NB4 (cell line): ENCODE measurements at regions not wholly inside any gene's neighbourhood (a gene's known extent, or its start where the extent isn't known, plus 50 kb on each side); places are given as distances from the start of the nearest gene placed in this dataset.

Source experiments
- DNase-seq: peaks from one replicate; pipeline ENCODE4 v3.0.0; 2010; ENCODE audit warnings: low read depth
- H3K4me3 ChIP-seq: one replicate; pipeline ENCODE4 v1.5.1; 2011; ENCODE audit warnings: mild to moderate bottlenecking, low read depth, low read length, moderate library complexity
- MYC ChIP-seq: IDR thresholded peaks from 2 replicates; pipeline ENCODE4 v1.6.1; 2011; ENCODE audit warnings: low read depth, low read length
- POLR2A ChIP-seq: IDR thresholded peaks from 2 replicates; pipeline ENCODE4 v1.6.1; 2011; ENCODE audit warnings: mild to moderate bottlenecking; ENCODE audit not compliant: insufficient read length; ENCODE audit errors: extremely low read depth
- TF ChIP-seq, protein P1 (sequence below): IDR thresholded peaks from 2 replicates; pipeline ENCODE4 v1.6.1; 2011; ENCODE audit warnings: low read depth, low read length
- TF ChIP-seq, protein P2 (sequence below): IDR thresholded peaks from one replicate; pipeline ENCODE4 v1.5.1; 2012; ENCODE audit warnings: low read depth, low read length

DNA sequence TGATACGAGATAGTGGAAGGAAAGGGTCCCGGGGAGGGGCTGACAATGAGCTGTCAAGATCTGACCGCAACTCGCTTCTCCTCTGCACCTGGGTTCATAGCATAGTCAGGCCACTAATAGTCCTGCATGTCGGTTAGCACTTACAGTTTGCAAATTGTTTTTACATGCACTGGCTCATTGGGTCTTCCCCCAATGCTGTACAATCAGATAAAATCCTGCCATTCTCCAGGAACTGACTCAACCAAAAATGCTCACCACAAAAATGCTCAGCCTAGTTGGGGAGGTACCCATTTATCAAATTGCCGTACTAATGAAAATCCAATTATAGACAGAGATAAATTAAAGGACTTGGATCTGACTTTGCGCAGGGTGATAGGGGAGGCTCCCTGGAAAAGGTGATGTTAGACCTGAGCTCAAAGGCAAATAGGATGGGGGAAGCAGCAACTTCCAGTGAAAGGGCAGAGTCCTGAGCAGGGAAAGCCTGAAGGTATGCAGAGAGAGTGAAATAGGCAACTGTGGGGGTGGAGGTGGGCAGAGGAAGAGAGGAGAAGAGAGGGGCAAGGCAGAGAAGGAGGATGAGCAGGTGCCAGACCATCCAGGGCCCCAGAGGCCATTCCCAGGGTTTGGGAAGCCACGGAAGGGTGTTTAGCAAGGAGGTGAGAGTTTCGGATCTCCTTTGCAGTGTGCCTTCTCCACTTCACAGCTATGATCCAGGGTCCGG lies 326.1 kb upstream of the TSHZ3 start:
- TF ChIP-seq, protein P1, sequence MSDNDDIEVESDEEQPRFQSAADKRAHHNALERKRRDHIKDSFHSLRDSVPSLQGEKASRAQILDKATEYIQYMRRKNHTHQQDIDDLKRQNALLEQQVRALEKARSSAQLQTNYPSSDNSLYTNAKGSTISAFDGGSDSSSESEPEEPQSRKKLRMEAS: no peak
- no peak for TF ChIP-seq MYC
- TF ChIP-seq, protein P2, sequence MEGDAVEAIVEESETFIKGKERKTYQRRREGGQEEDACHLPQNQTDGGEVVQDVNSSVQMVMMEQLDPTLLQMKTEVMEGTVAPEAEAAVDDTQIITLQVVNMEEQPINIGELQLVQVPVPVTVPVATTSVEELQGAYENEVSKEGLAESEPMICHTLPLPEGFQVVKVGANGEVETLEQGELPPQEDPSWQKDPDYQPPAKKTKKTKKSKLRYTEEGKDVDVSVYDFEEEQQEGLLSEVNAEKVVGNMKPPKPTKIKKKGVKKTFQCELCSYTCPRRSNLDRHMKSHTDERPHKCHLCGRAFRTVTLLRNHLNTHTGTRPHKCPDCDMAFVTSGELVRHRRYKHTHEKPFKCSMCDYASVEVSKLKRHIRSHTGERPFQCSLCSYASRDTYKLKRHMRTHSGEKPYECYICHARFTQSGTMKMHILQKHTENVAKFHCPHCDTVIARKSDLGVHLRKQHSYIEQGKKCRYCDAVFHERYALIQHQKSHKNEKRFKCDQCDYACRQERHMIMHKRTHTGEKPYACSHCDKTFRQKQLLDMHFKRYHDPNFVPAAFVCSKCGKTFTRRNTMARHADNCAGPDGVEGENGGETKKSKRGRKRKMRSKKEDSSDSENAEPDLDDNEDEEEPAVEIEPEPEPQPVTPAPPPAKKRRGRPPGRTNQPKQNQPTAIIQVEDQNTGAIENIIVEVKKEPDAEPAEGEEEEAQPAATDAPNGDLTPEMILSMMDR: no peak
- TF ChIP-seq POLR2A: no peak
- H3K4me3 ChIP-seq: no peak overlapping the region
- DNase-seq: no peak

DNA sequence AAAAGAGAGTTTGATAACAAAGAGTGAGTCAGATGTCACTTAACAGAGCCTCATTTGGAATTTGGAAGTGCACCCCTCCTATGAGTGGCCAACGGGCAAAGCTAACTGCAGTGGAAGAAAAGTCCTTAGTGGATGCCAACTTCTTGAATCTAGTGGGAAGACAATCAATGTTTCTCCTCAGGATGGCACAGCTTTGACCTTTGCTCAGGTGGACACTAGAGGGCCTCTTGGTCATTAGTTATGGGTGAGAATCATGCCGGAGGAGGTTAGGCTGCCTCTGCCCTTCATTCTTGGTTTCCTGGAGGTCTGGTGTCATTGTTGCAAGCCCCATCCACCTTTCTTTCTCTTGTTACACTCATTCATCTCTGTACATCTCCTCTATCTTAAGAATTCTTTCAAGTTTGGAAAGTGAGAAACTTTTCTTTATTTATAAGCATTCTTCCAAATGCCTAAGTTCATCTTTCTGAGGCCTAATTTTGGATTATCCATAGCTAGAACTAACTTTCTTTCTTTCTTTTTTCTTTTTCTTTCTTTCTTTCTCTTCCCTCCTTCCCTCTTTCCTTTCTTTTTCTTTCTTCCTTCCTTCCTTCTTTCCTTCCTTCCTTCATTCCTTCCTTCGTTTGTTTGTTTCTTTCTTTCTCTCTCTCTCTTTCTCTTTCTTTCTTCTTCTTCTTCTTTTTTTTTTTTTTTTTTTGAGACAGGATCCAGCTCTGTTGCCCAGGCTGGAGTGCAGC lies 327.2 kb upstream of the TSHZ3 start:
- DNase-seq: peak; percentile 27
- H3K4me3 ChIP-seq: no peak overlapping the region
- TF ChIP-seq, protein P1: no peak
- TF ChIP-seq, protein P2: peak; percentile 26

- no peak for DNase-seq
- TF ChIP-seq POLR2A: no peak
- TF ChIP-seq, protein P1: no peak
- no peak for TF ChIP-seq MYC
- TF ChIP-seq, protein P2: no peak
- H3K4me3 ChIP-seq: no peak overlapping the region
Measured at GRCh38 chr19:31678421-31678820, 329.2 kb upstream of the TSHZ3 start.

- DNase-seq: no peak
- TF ChIP-seq, protein P1: no peak
- no peak for TF ChIP-seq POLR2A
- no peak for TF ChIP-seq MYC
- TF ChIP-seq, protein P2: no peak
- no peak overlapping the region for H3K4me3 ChIP-seq
Measured at GRCh38 chr19:31681121-31681520, 331.9 kb upstream of the TSHZ3 start.

DNA sequence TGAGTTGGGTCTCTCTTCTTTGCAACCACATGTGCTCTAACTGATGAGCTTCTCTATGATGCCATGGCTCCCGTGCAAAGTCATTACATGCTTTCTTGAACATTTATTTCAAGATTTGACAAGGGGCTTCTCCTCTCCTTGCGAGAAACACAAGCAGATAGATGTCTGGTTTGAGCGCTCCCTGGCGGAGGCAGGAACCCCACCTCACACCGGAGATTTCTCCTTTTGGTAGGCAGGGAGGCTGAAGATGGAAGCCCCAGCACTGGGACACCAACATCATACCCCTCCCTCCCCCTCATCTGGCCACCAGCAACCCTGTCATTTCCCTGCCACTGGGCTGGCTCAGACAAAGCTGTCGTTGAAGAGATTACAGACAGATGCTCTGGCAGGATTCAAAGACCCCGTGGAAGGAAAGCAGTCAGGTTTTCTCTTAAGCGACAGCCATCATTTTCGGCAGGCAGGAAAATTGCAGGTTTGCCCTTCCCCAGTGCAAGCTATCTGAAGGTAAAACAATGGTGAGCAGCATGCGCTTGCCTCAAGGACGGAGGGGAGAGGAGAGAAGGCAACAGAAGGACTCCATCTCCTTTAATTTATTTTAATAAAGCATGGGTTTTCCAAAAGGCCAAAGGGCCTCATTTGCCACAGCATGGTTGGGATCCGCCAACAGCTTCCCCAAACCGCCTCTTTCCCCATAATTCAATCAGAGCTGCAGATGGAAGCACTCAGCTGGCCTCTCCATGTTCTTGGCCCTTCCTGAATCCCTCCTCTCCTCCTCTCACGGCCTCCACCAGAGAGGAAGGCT lies 344.1 kb upstream of the TSHZ3 start:
- TF ChIP-seq, protein P2: no peak
- no peak for TF ChIP-seq MYC
- TF ChIP-seq, protein P1: no peak
- no peak for TF ChIP-seq POLR2A
- DNase-seq: no peak
- no peak overlapping the region for H3K4me3 ChIP-seq
